HG03064 (cell line): ENCODE measurements at regions not wholly inside any gene's neighbourhood (a gene's known extent, or its start where the extent isn't known, plus 50 kb on each side); places are given as distances from the start of the nearest gene placed in this dataset.

Experiments
- ATAC-seq: cut with Tn5 transposase; IDR thresholded peaks from one replicate; pipeline ENCODE4 v1.9.1; 2021; ENCODE audit warnings: low read depth; ENCODE audit not compliant: unreplicated experiment

DNA sequence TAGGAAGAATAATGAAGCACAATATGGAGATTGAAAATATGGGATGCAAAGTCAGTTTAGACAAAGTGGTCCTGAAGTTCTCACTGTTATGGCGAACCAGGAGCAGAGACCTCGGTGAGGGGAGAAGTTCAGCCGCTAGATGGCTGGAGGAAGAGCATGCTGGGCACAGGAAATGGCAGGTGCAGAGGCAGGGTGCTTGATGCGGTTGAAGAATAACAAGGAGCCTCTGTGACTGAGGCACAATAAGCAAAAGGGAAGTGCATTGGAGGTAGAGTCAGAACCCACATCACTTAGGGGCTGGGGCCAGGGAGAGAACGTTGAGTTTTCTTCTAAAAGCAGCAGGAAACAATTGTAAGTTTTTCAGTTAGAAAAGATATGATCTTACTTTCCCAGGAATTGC is 1725.2 kb downstream of the EFNB2 start:
- no peak for ATAC-seq

DNA sequence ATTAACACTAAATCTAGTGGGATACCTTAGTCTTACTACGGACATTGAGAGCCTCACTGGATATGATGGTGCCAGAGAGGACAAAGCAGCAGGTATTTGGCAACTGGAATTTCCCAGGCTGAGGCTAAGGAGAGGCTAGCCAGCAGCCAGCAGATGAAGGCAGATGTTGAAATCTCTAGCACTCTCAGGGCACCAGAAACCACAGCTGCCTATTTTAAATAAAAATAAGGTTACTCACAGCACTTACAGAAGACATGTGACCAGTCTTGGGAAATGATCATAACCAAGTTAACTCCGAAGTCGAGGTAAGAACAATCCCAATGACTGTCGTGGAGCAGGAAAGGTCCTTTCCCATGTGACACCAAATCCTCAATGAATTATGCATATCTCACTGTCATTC is 1726.0 kb downstream of the EFNB2 start:
- no peak for ATAC-seq

DNA sequence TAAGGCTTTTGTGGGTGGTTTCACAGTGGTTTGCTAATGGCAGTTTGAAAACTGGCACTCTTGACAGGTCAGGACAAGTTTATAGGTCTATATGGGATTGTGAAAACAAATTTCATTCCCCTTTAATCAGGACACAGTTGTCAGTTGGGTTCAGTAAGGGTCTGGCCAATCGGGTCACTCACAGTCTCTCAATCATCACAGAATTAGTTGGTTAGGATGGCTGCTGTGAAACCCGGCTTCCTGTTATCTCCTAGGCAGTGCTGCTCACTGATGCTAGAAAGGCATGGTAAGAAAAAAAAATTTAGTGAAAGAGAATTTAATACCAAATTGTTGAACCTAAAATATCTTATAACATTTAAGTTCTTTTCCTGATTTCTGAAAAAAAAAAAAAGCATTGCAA is 1730.1 kb downstream of the EFNB2 start:
- no peak for ATAC-seq

DNA sequence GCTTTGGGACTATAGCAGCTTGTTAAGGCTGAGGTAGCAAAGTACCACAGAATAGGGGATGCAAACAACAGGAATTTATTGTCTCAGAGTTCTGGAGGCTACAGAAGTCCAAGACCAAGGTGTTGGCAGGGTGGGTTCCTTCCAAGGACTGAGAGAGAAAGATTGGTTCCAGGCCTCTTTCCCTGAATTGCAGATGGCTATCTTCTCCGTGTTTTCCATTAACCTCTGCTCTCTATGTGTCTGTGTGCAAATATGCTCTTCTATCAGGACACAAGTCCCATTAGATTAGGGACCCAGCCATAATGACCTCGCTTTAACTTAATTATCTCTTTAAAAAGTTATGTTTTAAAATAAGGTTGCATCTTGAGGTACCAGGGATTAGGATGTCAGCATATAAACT is 1732.9 kb upstream of the SLC10A2 start:
- no peak for ATAC-seq

DNA sequence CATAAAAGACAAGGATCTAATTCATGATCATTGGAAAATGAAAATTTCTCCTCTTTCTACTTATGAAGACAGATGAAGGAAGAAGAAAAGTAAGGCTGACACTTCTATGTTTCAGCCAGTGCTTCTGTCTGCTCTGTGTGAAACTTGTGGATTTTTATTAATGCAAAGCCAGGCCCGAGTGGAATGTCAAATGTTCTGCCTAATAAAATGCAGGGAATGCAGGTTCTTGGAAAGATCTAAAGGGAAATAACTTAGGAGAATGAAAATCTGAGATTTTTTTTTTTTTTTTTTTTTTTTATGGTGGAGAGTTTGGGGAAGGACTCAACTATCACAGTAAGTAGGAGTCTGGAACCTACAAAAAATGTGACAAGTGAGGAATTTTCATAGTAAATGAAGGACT is 1732.3 kb upstream of the SLC10A2 start:
- ATAC-seq = no peak

DNA sequence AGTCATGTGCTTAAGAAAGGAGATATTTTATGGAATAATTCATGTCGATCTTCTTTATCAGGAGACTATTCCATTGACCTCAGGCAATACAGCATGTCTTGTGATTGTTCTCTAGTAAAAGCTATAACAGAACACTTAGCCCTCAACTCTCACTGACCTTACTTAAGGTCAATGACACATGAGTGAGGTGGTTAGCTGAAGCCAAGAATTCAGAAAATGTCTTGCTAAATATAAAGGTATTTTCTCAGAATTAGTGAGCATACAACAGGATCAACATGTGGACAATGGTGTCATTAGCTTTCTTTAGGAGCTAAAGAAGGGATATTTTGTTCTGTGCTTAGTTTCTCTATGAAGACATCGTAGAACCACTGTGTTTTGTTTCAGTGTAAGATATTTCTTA is 1730.4 kb upstream of the SLC10A2 start:
- no peak for ATAC-seq

DNA sequence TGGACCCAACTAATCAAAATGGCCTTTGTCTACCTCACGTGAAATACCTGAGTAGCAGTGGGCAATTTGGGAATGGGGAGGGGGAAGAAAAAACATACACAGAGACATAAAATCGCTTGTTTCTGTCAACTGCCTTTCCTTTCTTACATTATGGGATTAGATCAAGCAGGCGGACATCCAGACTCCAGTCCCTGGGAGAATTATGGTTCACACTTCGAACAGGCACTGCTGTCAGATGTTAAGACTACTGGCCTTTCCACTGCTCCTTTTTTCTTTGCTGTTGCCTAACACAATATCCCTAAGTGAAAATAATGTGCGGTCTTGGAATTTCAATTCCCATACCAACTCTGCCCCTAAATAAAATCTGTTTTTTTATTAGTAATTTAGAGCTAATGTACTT is 1719.7 kb upstream of the SLC10A2 start:
- ATAC-seq = no peak

DNA sequence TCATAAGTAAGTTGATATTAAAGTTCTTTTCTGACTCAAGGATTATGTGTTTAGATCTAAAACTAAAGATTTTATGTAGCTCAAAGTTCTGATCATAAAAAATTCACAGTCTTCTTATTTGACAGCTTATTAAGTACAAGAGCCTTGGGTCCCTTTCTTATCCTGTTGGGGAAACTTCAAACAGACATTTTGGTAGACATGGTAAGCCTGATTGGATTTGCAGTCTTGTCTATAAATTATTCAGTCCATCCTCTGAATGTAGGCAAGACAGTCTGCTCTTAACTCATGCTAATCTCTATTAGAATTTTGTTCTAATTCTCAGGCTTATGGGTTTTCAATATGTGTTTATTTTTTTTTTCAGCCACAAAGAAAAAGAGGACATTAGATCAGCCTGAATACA is 1718.7 kb upstream of the SLC10A2 start:
- no peak for ATAC-seq

DNA sequence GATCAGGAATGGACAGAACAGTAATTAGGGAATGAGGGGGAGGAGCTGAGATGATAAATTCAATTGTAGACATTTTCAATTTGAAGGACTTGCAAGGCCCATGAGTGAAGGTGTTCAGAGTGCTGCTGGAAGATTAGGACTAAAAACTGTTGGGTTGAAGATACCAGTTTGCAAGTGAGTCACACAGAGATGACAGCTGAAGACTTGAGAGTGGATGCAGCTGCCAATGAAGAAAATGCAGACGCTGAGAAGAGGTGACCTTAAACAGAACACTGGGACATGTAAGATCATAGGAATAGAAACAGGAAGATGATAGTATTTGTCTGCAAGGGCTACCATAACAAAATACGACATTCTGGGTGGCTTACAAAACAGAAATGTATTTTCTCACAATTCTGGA is 1716.5 kb upstream of the SLC10A2 start:
- ATAC-seq = no peak

DNA sequence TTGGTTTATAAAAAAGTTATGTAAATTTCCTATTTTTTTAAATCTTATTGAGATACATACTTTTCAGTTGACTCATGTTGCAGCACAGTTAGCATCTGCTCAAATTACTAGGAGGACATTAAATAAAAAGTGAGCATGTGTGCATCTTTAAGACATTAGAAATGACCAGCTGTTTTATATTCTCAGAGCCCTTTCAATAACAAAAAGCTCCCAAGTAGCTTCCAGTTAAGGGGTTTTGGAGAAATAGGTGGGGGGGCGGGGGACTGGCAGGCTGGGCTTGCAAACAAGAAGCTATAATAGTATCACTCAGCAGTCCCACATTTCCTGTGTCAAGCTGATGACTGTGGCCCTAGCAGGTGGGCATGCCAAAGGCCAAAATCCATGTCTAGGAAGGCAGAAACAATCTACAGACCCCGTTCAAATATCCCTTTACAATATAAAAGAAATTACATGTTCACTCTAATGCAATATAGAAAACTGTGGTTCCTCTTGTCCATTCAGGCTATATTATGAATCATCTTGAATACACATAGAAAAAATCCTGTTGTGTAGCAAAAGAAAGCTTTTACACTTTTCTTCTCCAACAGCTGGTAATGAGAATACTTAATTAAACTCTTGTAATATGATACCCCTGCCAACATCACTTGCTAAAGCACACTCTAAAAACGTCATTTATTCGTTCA is 1713.2 kb upstream of the SLC10A2 start:
- ATAC-seq = no peak

DNA sequence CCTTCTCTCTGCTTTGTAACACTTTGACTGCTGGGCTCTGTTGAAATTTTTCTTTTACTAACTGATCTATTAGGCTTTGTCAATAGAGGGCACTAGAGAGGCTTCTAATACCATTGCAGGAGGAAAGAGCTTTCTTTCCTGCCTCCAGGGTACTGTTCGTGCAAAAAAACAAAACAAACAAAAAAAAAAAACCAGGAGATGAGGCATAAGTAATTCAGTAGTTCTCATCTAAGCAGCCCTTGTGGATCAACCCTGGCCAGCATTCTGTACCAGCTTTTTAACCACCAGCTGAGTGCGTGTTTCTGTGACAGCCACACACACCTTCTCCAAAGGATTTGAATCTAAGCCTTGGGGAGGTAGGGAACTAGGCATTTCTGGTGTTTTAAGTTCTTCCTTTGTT is 1707.6 kb upstream of the SLC10A2 start:
- no peak for ATAC-seq

DNA sequence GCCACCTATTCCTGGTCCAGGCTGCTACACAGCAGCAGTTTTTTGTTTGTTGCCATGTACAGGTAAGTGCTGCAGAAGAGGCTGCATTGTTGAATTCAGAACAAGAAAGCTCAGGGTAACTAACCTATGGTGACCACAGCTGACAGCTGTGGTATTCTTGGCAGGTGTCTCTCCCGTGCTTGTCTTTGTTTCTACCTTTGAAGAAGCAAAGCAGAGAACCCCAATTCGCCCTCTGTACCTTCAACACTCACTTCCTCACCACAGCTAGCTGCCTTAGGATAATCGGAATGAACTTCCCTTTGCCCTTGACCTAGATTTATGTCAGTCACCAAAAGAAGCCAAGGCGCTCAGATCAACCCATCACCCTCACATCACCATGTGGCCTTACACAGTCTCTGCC is 1703.3 kb upstream of the SLC10A2 start:
- ATAC-seq = no peak

DNA sequence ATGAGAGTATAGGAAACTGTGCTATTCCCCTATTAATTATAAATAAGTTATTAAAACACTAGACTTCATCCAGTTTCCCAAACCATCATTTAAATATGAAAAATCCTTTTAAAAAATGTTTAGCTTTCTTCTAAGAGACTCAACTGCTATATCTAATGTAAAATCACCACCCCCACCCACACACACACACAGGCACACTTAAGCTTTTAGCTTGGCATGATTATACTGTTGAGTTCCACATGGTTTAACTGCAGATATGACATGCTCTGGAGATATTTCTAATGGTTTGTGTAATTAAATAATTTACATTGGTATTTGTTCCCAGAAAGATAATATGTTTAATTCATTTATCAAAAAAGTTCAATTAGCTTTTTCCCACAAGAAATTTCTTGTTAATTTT is 1700.1 kb upstream of the SLC10A2 start:
- ATAC-seq = no peak

DNA sequence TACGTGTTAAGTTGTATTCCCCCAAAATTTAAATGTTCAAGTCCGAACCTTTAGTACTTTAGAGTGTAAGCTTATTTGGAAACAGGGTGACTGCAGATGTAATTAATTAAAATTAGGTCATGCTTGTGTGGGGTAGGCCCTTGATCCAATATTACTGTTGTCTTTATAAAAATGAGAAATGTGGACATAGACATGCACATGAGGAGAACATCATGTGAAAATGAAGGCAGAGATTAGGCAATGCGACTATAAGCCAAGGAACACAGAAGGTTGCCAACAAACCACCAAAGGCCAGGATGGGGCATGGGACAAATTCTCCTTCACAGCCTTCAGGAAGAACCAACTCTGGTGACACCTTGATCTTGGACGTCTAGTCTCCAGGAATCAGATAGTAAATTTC is 1698.4 kb upstream of the SLC10A2 start:
- ATAC-seq = no peak

DNA sequence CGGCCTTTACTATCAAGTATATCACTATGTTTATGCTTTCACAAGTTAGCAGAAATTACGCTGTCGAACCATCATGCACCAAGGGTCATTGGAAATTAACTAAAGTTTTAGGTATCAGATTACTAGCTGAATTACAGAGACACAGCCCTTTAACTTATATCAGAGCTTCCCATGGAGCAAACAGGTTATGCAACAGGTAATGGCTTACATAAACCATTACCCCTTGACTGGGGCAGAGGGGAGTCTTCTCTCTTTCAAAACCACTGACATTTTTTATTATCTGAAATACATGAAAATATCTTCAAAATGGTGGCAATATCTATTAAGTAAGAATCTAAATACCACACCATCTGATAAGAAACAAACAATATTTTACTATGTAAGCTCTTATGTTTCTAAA is 1692.9 kb upstream of the SLC10A2 start:
- no peak for ATAC-seq

DNA sequence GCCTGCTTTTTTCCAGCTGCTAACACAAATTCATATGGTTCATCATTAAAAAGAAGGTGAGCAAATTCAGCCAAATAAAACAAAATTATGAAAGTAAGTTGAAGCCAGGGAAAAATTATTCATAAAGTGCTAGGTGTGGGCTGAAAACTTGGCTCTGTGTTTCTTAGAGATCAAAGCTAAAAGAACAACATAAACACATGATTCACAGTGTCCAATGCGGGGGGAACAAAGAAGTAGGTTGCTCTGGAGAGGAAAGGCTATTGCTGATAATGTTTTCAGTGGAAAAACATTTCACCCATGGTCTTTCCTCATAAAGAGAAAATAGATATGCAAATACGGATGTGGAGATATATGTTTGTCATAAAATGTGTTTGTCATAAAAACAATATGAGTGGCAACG is 1691.5 kb upstream of the SLC10A2 start:
- ATAC-seq = no peak

DNA sequence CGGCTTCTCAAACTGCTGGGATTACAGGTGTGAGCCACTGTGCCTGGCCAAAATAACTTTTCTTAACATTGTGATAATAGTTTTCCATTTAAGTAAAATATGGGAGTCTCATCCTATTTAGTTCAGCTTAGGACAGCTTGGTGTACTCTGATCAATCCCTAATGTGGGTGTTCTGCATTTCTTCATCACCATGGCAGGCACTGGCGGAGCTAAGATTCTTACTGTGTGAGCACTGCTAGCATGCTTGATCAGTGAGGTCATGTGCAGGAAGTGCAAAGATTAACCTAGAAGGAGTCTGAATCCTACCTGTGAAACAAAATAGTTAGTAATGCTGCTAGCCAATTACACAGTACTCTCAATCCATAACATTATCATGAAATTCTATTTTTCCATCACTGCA is 1684.2 kb upstream of the SLC10A2 start:
- ATAC-seq = no peak

DNA sequence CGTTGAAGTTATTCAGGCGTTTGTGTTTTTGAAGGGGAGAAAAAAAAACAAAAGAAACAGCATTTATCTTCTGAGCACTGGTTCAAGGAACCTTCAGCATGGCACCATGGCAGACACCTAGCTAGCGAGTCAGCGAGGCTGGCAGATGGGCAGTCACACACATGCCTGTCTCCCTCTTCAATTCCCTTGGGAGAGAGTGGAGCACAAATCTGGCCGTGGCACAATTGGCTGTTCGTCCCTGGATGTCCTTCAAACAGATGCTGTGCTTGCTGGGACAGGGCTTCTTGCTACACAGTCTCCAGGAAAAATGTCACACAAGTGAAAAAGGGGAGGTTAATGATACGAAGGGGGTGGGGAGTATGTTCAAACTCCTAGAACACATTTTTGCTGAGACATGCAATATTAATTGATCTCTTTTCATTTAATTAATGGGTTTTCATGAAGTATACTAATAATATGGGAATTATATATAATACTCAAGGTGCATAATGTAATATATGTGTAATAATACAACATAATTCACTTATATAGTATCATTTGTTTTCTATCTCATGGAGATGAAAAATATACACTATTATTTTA is 1674.5 kb upstream of the SLC10A2 start:
- ATAC-seq = no peak

DNA sequence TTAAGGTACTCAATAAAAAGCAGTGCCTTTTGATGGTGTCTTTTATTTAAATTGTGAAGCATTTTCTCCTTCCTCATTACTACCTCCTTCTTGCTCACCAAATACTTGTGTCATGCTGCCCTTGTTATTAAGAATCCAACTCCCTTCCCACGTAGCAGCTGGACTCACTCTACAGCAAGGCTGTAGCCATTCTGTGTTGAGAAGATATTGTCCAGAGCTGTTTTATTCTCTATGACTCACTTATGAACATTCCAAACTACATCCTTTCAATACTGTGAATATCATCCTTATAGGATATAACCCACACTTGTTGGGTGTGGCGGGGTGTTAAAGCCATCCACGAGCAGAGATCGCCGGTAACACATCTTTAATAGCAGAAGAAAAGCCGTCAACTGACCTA is 1671.5 kb upstream of the SLC10A2 start:
- no peak for ATAC-seq

DNA sequence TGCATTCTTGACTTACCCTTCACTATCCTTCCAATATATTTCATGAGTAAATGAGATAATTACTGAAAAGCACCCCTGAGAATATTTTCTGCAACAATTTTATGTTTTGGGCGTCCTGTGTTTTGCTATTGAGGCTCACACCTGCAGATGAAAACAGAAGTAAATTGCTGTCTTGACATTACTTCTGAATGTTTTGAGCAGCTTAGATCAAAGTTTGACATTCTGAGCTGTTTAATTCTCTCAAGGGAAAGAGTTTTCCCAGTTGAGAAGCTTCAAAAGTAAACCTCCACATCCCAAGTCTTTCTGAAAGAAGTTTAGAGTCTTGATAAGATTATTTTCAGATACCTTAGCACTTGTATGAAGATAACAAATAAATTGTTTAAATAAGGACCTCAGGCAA is 1667.2 kb upstream of the SLC10A2 start:
- ATAC-seq = no peak

DNA sequence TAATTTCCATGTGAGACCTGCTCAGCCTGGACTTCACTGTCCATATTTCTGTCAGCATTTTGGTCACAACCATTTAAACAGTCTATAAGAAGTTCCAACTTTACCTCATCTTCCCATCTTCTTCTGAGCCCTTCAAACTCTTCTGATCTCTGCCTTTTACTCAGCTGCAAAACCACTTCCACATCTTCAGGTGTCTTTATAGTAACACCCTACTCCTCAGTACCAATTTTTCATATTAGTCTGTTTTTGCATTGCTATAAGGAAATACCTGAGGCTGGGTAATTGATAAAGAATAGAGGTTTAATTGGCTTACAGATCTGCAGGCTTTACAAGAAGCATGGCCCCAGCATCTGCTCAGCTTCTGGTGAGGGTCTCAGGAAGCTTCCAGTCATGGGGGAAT is 1648.9 kb upstream of the SLC10A2 start:
- no peak for ATAC-seq

DNA sequence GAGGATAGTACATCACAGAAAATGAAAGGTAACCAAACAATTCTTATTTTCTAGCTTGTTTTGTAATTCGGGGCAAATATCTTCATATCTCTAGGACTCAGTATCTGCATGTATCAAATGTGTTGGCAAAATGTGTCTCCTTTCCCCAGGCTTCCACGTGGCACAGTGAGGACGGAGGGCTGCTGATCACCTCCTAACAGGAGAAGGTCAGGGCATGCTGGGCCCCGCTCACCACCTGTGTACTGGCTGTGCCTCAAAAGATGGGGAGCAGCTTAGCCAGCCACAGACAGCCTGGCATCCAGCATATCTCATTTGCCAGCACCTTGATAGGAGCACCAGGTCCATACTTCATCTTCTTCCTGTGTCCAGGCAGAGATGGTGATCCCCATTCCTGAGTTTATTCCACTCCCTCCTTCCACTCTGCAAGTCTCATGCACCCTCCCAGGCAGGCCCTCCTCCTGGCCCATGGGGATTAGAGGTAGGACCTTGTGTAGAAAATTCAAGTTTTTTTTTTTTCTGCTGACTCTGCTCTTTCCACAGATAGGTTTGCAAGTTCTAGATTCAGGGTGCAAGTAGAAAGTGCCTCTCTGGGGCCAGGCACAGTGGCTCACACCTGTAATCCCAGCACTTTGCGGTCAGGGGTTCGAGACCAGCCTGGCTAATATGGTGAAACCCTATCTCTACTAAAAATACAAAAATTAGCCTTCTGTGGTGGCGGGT is 1639.0 kb upstream of the SLC10A2 start:
- no peak for ATAC-seq
